NCI-H510A (cell line): ENCODE measurements at regions not wholly inside any gene's neighbourhood (a gene's known extent, or its start where the extent isn't known, plus 50 kb on each side); places are given as distances from the start of the nearest gene placed in this dataset.

Experiments used
- DNase-seq: peaks from one replicate; lab custom pipeline; 2025; lab: John Stamatoyannopoulos, UW

DNA sequence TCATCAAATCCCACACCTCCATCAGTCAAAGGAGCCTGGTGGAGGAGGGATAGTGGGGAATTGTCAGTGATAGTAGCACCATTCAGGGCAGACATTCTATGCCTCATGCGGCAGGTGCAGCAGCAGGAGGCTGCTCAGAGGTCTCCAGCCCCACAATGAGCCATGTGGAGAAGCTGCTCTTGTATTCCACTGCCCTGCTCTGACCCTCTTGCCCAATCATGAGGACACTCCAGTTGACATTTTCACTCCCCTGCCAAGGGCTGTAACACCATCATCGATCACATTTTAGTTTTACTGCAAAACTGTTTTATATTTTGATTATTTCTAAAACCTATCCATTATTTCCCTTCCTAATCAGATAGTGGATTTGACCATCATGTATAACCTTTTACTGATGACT lies 487.6 kb upstream of the KLHL29 start:
- no peak for DNase-seq

DNA sequence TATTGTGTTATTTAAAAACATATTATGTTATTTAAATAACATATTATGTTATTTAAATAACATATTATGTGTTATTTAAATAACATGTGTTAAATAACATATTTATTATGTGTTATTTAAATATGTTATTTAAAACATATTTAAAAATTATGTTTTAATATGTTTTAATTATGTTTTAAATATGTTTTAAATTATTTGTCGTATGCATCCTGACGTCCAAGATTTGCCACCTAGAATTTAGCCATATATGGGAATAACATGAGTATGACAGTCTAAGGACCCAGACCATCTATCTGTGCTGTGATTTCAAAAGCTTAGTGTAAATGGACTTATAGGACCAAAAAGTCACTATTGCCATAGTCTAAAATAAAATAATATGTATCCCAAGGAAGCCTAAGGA lies 484.3 kb upstream of the KLHL29 start:
- no peak for DNase-seq

DNA sequence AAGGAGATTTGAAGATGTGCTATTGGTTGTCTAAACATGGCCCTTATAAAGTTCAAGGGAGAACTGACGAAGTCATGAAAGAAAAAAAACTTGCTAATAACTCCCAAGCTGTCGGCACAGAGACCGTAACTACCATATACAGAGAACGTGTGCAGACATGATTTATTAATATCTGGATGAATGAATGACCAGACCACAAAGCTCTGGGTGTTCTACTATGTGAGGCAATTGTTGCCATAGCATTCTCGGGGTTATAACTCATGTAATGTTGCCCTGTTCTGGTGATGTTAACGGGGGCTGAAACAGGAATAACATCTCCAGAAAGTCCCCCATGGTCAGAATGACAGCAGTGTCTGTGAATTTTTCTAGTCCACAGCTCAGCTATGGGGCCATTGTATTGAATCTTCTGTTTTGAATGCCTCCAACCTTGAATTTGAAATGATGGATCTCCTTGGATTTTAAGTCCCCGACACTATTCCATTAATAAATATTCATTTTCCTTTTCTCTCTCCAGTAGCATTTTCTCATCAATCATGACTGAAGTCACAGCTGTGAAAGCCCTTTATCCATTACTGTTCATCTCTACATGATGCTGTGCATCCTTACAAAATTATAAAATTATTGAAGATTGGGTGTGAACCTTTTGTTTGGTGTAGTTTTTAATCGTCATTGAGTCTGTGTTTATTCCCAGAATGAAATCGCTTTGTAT lies 483.4 kb upstream of the KLHL29 start:
- no peak for DNase-seq

DNA sequence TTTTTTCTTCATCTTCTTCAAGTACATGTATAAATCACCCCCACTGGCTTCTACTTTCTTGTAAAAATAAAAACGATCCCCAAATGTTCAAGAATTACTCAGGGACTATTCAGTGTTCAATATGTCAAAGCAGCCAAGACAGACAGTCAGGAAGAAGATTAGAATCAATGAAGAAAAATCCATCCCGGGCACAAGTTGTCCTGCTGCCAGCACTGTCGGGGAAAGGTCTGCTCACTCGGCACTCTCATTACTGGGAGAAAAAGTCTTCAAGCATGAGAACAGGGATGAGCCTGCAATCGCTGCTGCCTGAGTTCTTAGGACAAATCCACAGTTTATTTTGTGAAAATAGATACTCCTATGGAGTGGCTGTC lies 482.8 kb upstream of the KLHL29 start:
- no peak for DNase-seq

DNA sequence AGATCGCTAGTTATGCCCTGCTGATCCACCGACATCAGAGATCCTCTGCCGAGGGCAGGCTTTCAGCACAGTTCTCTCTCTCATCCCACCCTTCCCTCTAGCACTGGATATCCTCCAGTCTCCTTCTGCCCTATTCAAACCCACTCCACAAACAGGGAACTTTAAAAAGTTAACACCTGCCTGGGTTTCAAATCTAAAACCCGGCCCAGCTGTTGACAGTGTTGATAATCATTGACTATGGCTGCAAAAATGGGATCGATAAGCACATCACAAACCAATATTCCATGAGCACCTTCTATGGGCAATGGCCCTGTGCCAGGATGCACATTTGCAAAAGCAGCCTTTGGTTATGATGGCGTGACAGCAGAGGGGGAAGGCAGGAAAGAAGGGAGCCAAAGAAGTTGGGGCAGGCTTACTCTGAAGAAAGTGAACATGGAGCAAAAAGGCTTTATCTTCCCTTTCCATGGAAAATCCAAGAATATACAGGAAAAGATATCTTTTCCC lies 482.3 kb upstream of the KLHL29 start:
- DNase-seq, result no peak

DNA sequence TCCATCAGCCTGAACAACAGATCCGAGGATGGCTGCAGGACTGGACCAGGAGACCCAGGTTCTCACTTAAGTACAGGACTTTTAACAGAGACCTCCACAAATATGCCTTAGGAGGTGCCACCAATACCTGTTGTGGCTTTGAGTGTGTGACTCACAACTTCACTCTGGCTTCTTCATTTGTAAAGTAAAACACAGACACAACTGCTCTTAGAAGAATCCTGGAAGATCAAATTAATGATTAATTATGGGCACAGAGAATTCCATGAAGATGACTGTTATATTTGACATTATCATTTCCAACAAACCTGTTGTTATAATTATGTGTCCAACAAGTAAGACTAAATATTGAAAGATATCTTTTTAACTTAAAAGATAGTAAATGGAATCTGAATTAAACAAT lies 481.4 kb upstream of the KLHL29 start:
- no peak for DNase-seq

DNA sequence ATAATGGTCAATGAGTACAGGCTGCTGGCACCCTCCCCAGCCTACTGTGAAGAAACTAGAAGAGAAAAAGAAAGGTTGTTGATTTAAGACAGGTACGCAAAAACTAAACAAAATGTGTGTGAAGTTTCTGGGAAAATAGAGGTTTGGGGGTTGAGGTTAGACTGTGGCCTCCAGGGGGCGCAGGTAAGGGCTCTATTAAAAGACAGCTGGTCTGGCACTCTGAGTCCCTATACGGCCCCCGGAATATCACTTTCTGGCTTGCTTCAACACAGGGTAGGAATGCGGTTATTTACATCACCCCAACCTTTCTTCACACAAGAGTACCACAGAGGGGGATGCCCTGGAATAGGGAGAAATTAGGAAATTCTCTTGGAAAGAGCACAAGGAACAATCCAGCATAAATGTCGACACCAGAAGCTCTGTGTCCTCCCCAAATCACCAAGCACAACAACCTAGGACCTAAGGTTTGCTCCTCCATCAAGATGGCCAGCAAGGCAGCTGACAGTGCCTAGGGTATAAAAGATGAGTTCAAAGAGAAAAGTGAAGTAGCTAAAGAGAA lies 480.8 kb upstream of the KLHL29 start:
- DNase-seq, result no peak

DNA sequence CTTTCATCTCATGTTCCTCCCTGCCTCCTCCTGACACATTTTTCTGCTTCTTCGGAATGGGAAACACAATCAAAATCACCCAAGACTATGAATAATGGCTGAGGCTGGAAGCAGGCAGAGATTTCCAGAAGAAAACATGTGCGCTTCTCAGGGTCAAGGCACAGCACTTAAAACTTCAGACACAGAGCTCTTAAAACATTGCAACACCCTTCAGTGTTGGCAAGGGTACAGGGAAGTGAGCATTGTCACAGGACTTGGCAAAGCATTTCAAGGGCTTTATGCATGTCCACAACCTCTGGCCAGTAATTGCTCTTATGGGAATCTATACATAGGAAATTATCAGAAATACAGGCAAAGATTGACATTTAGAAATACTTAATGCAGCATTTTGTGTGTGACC lies 477.6 kb upstream of the KLHL29 start:
- DNase-seq, result no peak

DNA sequence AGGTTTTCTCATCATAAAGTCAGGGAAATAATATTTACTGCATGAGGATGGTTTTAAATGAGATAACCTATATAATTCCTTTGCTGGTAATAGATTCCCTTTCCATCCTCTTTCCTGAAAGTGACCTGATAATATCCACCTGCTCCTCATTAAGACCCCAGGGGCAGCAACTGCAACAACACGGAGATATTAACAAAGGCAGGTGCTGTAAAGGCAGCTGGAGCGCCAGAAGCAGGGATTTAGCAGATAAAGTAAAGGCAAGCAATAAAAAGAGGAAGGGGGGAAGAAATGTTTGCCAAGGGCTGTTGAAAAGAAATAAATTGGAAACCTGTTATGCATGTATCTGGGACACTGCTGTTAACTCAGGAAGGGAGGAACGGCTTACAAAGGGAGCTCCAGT lies 472.6 kb upstream of the KLHL29 start:
- no peak for DNase-seq

DNA sequence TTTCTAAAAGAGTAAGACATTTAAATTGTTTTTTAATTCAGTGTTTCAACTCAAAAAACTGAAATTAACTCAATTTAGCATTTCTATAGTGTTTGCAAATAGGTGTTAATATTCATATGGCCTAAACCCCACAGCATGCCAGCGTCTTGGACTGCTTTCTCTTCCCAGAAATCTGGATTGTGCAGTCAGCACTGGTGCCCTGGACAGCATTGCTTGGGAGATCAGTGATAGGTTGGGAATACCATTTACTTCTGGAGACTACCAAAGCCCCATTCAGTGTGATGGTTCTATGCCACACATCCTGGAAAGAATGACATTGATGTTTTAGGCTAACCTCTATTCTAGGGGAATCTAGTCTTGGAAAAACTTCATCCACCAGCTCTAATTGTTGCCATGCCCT lies 455.0 kb upstream of the KLHL29 start:
- DNase-seq, result no peak

DNA sequence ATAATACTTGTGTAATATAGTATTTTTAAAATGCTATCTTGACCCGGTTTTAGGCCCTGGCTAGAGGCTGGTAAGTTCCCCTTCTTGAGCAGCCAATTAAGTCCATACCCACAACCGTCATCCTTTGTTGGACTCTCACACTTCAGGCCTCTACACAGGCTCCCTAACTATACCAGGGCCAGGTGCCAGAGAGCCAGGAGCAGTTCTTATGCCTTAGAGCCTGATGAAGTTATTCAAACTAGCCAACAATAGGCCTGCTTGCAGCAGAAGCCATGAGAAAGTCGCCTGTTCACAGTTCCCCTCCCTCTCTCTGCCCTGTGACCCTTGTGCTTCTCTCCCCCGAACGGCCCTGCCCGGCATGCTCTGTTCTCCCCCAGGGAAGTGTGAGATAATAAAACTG lies 454.2 kb upstream of the KLHL29 start:
- DNase-seq, result no peak

DNA sequence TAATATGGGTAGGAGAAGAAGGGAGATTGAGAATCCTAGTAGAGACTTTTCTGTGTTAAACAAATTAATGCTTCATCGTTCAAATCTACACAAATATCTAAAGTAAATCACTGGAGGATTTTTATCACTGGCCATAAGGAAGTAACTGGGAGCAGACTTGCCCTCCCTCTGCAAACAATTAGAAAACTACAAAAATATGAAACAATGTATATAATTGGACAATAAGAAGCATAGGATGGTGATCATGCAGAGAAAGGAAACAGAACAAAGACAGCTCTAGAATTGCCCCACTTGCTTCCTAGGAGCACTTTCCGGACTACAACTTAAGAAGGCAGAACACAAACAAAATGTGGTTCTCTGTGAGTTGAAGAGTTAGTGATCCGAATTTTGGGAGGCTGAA lies 452.7 kb upstream of the KLHL29 start:
- DNase-seq, result no peak

DNA sequence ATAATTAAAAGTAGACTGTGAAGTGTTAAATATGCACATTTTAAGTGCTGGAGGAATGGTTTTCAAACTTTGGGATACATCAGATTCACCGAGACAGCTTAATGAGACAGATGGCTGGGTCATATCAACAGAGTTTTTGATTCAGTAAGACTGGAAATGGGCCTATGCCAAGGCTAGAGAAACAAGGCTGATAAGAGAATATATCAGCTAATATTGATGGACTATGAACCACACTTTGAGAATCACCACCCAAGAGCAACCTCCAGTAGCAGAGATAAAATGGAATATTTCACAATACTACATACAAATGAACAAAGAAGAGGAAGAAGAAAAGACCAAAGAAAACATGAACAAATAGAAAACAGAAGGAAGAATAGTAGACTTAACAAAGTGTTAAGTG lies 450.2 kb upstream of the KLHL29 start:
- DNase-seq, result no peak

DNA sequence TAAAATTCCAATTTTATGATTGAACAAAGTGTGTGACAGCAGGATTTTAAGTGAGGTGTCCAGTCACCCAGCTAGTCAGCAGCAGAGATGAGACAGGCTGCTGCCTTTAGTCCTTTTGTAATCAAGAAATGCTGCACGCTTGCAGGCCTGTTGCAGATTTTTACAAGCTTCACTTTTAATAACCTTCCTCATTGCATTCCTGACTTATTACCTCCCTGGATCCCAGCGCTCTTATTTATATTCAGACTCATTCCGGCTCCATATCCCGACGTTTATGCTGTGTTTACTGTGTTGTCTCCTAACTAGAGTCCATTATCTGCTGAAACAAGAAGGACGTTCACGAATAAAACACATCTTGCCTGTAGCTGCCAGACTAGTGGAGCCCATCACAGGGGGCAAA lies 442.5 kb upstream of the KLHL29 start:
- DNase-seq, result no peak

DNA sequence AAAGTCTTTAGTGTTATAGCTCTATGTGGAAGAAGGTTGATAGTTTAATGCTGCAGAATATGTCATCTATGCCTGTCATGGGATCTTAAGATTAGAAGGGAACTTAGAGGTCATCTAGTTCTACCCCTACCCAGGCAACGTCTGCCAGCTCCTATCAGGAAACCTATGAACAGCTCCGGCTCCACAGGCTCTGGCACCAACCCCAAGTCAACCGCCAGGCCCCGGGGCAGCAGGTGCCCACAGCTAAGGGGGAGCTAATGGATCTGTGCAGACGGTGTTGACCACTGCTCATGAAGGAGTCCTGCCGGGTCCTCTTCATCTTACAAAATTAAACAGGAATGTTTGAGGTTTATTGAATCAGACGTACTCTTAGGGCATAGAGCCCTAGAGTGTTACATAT lies 440.8 kb upstream of the KLHL29 start:
- DNase-seq, result no peak

DNA sequence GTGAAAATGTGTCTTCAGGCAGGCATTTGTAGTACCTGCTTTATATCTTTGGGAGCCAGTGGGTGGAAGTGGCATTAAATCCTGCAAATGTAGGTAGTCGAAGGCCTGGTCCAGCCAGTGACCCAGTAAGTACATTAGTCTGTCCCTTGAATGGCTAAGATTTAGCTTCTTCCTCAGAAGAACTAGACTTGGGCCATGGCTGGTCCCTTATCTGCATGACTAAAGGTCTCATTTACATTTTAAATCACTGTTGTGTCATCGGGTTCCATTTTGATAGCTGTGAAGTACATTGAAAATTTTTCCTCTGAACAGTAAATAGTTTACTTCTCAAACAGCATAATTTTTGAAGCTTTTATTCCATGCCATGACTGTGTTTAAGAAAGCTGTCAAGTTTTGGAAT lies 438.4 kb upstream of the KLHL29 start:
- DNase-seq, result no peak

DNA sequence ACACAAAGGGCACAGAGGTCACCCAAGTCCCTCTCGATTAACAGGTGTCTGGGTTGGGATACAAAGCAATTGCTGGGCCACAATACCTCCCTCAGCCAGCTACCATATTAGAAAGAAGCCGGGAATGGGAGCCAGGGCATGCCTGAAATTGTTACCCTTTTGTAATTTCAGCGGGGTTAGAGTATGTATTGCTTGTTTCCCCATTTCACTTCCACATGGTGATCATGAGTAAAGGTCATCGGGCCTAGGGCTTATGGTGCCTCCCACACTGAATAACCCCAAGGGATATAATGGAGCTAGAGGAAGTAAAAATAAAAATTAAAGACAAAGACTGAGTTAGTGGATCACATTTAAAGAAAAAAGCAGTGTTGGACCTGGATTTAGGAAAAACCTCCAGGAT lies 437.2 kb upstream of the KLHL29 start:
- no peak for DNase-seq

DNA sequence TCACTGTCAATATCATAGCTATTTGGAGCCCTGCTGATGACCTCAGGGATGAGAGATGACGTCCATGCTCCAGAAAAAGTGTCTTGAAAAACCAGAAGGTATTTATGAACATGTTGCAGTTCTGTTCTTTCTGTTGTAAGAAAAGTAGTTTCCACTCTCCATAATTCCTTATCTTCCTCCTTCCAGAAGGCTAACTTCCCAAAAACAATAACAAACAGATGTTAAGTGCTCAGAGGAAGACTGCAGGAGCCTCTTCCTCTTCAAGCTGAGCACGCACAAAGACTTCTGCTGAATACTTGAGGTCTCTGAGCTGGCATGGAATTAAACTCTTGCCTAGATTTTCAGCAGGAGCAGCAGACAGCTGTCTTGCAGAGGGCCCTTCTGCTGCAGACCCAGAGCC lies 434.5 kb upstream of the KLHL29 start:
- DNase-seq, result no peak

DNA sequence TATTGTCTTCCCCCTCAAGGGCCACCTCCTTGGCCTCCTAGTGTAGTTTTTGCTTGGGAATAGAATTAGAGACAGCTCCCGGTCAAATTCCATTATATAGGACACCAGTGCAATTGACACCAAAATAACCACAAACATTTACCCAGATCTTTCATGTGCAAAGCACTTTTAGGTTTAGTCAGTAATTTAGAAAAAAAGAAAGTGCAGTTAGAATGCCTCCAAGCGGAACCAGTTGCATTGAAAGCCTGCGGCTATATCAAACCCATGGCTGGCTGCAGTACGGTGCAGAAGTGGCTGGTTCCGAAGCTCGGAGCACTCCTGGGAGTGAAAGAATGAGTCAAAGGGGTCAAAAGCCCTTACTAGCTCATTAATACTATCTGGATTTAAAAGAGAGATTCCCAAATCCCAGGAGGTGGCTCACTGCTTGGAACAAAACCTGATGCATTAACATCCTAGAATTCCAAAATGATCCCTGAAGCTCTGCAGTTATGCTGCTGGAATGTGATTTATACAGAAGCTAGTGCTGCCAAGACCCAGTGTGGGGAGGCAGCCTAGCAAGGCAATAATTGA lies 432.2 kb upstream of the KLHL29 start:
- DNase-seq, result no peak

DNA sequence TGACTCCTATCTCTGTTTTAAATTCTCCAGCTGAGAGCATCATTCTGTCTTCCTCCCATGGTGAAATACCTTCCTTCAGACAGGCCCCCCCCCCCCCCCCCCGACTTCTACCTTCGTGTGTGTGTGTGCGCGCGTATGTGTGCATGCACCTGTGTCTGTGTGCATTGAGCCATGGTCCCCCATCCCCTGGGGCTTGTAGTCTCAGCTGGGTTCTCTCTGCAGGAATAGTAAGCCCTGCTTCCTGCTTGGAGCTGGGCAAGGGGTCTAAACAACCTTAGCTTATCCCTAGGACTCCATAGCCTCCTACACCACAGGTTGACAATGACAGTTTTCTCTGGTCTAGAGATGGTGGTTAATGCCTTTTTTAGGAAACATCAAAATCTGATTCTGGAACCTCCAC lies 427.5 kb upstream of the KLHL29 start:
- no peak for DNase-seq

DNA sequence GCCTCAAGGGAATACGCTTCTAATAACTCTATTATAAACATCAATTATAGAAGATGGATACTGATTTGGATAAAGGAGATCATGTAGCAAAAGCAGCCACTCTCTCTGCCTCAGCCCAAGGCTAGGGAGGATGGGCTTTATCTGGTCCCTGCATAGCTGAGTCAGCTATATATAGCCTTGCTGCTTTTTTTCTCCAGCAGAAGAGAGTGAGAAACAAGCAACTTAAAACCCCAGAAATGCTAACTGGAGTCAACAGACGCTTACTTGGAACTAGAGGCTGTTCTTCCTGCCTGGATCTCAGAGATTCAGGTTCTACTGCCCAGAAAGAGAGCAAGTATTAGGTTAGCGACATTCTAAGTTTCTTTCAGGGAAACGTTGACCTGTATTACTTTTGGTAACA lies 426.7 kb upstream of the KLHL29 start:
- DNase-seq, result no peak

DNA sequence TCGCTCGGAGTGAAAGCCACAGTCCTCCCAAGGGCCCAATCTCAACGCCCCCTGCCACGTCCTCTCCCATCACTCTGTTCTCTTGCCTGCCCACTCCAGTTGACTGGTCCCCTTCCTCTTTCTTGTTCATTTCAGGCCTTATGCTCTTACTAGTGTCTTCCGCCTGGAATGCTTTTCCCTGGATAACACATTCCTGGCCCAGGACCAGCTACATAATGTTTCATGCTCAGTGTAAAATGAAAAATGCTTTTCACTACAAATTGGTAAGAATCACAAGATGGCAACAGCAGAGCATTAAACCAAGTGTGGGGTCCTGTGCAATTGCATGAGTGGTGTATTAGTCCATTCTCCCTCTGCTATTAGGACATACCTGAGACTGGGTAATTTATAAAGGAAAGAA lies 417.2 kb upstream of the KLHL29 start:
- DNase-seq, result no peak

DNA sequence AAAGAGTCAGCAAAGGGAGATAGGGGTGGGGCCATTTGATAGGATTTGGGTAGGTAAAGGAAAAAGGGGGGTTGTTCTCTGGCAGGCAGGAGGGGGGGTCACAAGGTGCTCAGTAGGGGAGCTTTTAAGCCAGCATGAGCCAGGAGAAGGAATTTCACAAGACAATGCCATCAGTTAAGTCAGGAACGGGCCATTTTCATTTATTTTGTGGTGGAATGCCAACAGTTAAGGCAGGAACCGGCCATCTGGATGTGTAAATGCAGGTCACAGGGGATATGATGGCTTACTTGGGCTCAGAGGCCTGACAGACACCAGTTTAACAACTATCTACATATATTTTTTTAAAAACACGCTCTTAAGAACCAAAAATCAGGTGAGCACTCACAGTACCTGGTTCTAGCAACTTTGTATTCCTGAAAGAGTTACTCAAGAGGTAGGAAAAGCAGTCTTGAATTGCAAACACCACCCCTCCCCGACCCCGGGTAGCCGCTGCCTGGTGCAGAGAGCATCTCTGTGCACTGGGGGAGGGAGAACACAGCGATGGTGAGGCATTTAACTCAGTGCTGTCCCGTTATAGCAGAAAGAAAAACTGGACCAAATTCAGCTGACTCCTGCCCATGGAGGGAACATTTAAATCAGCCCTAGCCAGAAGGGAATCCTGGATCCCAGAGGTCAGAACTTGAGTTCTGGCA lies 414.5 kb upstream of the KLHL29 start:
- DNase-seq, result no peak
